Stimulated activated CD8-positive, alpha-beta memory T cell treated with anti-CD3 and anti-CD28 coated beads, Interleukin-7, amount 100 ng/mL, for 4 hours (primary cell): ENCODE measurements at regions not wholly inside any gene's neighbourhood (a gene's known extent, or its start where the extent isn't known, plus 50 kb on each side); places are given as distances from the start of the nearest gene placed in this dataset.

ENCODE experiments used
- DNase-seq, 2 donors: peaks; one replicate each; pipeline ENCODE4 v3.0.0-alpha.2; 2020; ENCODE audit warnings: low read depth in 2 of 2

DNA sequence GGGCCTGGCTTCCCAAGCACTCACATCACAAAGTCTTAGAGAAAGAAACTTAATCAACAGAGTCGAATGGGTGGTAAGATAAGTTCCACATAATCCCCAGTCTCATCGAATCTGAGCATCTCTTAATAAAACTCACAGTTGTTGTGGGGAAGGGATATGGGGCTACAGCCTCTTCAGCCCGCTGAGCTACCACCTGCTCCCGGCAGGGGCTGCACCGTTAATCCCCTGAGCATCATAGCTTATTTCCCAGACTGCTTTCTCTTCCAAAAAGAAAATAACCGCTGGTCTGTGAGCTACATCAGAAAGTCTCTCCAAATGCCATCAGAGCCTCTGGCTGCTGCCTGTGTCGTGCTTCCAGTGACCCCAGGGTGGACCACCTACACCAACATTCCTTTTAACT lies 139.4 kb upstream of the CELF4 start:
- DNase-seq: no peak

- no peak for DNase-seq
Observed at GRCh38 chr18:37702841-37703240, 137.2 kb upstream of the CELF4 start.

DNA sequence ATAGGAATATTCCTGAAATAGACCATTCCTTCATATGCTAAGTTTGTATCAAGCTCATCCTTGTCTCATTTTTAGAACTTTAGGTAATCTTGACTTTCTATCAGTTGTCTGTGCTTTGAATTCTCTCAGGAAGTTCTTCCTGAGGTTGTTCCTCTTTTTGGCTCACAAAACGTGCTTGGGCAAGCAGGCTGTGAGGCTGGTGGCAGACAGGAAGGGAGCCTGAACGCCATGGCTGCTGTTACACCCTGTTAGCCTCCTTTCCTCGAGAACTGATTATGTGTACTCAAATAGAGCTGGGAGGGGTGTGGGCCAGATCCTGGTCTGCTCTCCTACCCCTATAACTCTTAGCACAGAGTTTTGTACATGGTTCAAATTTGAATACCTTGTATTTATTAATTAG lies 136.4 kb upstream of the CELF4 start:
- no peak for DNase-seq

- DNase-seq: no peak
Observed at GRCh38 chr18:37698508-37699040, 133.0 kb upstream of the CELF4 start.

- no peak for DNase-seq
Observed at GRCh38 chr18:37694516-37694915, 128.9 kb upstream of the CELF4 start.

- no peak for DNase-seq
Observed at GRCh38 chr18:37691162-37691561, 125.6 kb upstream of the CELF4 start.

DNA sequence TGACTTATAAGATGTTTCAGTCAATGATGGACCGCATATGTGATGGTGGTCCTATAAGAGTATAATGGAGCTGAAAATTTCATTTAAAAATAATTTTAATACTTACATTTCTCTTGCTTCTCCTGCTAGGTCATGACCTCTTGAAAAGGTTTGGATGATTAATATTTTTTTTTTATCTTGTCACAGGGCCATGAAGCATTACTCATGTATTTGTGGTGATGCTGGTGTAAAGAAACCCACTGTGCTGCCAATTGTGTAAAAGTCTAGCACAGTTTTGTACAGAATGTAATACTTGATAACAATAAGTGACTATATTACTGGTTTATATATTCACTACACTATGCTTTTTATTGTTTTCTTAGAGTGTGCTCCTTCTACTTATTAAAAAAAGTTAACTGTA lies 124.2 kb upstream of the CELF4 start:
- no peak for DNase-seq

- DNase-seq: no peak
Observed at GRCh38 chr18:37684590-37684989, 119.0 kb upstream of the CELF4 start.

DNA sequence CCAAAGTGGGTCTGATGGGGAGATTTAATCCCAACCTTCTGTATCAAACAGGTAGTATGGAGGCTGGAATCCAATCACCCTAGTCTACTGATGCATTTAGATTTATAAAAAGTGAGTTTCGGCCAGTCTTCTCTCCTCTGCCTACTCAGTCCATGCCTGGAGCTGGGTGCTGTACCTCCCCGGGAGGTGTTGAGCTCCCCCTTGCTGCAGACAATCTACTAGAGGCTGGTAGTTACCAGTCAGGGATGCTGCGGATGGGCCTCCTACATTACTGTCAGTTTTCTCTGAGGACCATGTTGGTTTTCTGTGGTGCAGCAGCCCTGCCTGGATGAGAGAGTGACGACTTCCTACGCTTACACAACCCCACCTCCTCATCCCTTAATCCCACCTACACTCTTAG lies 118.6 kb upstream of the CELF4 start:
- DNase-seq: no peak

DNA sequence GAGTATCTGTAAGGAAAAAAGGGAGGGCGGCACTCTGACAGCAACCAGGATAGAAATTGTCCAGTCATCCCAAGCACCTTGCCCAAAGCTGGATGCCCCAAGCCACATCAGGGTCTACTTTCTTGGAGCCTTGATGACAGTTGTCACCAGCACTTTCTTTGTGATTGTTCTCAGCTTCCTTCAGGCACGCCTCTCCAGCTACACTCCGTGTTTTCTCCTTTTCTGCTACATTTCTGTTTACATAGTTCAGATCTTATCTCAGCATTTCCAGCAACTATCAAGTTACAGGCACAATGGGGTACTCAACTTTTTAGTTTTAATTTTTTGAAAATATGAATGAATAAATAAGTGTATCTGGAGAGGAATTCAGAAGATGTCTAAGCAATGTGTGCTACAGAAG lies 115.3 kb upstream of the CELF4 start:
- DNase-seq: no peak

GRCh38 chr18:37676276-37676675 lies 110.7 kb upstream of the CELF4 start:
- no peak for DNase-seq

- DNase-seq: no peak
Observed at GRCh38 chr18:37675699-37676098, 110.1 kb upstream of the CELF4 start.

DNA sequence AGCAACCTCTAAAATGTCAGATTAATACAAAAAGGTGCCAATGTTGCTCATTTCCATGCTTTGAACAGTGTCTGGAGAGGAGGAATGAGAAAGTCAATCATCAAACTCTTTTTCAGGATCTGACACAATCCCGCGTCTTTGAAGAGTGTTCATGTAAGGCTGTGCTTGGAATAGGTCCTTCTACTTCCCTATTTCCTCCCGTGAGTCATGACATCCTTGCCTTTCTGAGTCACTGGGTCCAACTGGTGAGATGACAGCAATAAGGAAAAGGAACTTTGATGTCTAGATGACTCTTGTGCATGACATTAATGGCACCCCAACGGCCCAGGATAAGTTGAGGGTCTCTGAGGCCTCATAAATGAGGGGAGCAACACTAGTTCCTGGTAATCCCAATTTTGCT lies 109.0 kb upstream of the CELF4 start:
- DNase-seq: no peak

GRCh38 chr18:37673671-37674070 lies 108.1 kb upstream of the CELF4 start:
- DNase-seq: no peak

DNA sequence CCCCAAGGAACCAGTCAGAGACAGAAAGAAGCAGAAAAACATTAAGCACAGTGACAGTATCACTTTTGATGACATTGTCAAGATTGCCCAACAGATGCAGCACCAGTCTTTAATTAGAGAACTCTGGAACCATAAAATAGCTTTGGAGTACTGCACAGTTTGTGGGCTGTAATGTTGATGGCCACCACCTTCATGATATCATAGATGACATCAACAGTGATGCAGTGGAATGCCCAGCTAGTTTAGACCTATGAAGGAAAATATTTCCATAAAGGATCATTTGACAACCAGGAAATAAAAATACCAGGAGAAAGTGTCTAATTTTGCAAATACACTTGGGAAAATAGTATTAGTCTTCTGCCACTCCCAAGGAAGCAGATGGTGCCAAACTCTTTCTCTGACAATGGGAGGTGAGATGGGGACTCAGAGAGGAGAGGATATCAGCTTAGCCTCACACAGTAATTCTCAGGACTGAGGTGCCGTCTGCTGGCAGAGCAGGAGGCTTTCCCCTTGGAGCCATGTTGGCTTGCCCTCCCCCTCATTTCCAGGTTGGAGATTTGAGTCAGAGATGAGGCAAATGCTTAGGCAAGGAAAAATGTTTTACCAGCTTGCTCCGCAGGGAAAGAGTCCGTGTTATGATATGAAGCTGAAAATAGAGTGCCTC lies 107.5 kb upstream of the CELF4 start:
- DNase-seq: no peak

DNA sequence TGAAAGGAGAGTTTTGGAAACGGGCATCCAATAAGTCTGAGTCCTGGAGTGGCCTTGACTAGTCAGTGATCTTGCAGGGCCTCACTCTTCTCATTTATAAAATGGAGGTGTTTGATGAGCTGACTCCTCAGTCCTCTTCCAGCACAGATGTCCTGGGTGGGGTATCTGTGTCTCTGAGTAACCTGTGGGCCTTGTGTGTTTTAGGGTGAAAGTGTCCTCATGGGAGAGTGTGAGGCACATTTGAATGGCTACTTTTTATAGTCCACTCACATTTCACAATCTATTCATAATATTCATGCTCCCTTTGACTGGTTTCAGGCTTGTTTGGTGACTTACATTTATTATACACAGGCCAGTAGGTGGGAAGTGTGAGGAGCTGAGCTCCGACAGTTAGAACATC lies 106.4 kb upstream of the CELF4 start:
- DNase-seq: no peak

GRCh38 chr18:37671530-37671929 lies 105.9 kb upstream of the CELF4 start:
- DNase-seq: no peak

- DNase-seq: no peak
Observed at GRCh38 chr18:37671119-37671518, 105.5 kb upstream of the CELF4 start.

DNA sequence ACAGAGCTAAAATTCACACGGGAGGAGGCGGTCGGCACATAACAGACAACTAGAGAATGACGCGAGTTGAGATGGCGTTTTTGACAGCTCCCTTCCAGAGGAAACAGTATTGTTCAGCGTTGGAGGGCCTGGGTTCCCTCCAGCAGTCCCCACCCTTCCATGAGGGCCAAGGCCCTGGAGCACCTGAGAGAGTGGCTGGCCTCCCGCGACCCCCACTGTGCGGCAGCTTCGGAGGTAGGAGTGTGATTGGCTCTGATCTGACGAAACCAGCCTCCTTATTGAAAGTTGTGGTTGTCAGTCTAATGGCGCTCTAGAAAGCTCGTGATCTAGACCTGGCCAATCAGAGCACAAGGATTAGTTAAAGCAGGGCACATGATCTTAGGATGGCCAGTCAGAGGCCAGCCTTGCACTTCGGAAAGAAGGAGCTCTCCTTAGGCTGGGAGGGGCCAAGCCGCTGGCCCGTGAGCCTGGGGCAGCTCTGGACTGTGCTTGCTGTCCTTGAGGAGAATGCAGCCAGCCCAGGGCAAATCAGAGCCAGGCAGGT lies 104.5 kb upstream of the CELF4 start:
- no peak for DNase-seq

DNA sequence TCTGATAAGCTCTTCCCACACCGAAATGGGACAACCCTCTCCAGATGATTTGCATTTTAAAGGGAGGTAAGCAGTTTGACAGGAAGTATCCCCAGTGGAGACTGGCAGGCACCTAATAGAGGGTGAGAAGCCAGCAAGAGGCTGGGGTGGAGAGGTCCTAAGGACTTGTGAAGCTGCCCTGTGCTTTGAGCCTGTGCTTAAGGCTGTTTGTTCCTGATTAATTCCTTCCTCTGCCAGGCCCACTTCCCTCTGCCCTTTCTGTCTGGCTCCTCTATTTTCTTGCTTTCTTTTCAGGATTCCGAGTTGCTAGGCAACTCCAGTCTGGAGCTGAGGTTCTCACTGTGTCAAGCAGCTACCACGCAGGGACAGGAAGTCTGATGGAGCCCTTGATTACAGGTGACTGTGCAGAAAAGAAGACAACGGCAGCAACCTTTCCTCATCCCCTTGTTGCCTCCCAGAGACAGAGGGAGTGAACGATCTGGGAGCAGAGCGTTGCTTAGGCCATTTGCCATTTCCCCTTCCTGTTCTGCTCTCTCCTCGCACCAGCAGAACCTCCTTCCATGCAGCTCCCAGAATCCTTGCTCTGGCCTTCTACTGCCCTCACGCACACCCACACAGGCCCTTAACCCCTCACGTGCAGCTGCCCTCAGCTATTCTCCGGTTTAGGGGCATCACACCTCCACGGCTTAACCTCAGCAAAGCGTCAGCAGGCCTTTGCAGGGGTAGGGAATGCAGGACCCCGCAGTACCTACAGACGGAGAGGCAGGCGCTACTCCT lies 103.6 kb upstream of the CELF4 start:
- no peak for DNase-seq

- no peak for DNase-seq
Observed at GRCh38 chr18:37667836-37668235, 102.2 kb upstream of the CELF4 start.

DNA sequence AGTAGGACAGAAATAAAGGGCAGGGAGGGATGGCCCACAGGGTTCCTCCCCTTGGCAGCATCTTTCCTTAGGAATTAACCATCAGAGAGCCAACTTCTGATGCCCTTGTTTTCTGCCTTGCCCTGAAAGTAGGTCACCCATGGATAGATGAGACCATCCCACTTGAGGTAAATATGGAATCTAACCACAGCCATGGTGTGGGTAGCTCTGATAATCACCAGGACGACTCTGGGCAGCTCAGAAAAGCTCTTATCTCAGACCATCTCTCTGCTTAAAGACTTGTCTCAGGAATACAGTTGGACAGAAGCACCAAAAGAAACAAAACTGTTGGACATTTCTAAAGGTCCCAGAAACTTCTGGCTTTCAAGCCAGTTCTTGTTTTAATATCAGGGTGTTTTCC lies 101.4 kb upstream of the CELF4 start:
- no peak for DNase-seq

- DNase-seq: no peak
Observed at GRCh38 chr18:37666451-37666850, 100.9 kb upstream of the CELF4 start.
